Mucosa of descending colon (tissue), 3 donors: ENCODE measurements at regions not wholly inside any gene's neighbourhood (a gene's known extent, or its start where the extent isn't known, plus 50 kb on each side); places are given as distances from the start of the nearest gene placed in this dataset.

ENCODE experiments used
- ATAC-seq: fragments of 200-7000 bp; cut with Tn5 transposase; one replicate; pipeline ENCODE4 v1.9.1; 2020; ENCODE audit warnings: mild to moderate bottlenecking, moderate library complexity
- DNase-seq, 3 donors: peaks; one replicate each; pipeline ENCODE4 v3.0.0-alpha.2; 2020
- H3K36me3 ChIP-seq: fragments of 200-600 bp; one replicate; pipeline ENCODE4 v1.8.0; 2021; ENCODE audit warnings: low read depth, mild to moderate bottlenecking
- H3K4me1 ChIP-seq: fragments of 200-600 bp; one replicate; pipeline ENCODE4 v1.8.0; 2021; ENCODE audit warnings: low read depth, mild to moderate bottlenecking
- H3K4me3 ChIP-seq: fragments of 200-600 bp; one replicate; pipeline ENCODE4 v1.8.0; 2021; ENCODE audit warnings: mild to moderate bottlenecking
- H3K9me3 ChIP-seq: fragments of 200-600 bp; one replicate; pipeline ENCODE4 v1.8.0; 2021; ENCODE audit warnings: mild to moderate bottlenecking
- intact Hi-C, 2 donors: fragments of 100-400 bp; cut with DNase I in 1 of 2; cut with micrococcal nuclease in 1 of 2; formaldehyde crosslinking; loops; one replicate each; pipeline versions ENCODE4 v1.11.0 to v1.11.1; 2022; cut with DNase I, micrococcal nuclease
- TF ChIP-seq, protein P1 (sequence below): fragments of 200-600 bp; IDR thresholded peaks from one replicate; pipeline ENCODE4 v1.8.0; 2022; ENCODE audit warnings: antibody characterized with exemption, mild to moderate bottlenecking
- donor health status: DM: no; HTN: no; CAD: no; lungs with moderate emphysema.
- donor health status: DM: no; HTN: no; CAD: no.
- donor health status: DM: no; HTN: yes; CAD: no.

DNA sequence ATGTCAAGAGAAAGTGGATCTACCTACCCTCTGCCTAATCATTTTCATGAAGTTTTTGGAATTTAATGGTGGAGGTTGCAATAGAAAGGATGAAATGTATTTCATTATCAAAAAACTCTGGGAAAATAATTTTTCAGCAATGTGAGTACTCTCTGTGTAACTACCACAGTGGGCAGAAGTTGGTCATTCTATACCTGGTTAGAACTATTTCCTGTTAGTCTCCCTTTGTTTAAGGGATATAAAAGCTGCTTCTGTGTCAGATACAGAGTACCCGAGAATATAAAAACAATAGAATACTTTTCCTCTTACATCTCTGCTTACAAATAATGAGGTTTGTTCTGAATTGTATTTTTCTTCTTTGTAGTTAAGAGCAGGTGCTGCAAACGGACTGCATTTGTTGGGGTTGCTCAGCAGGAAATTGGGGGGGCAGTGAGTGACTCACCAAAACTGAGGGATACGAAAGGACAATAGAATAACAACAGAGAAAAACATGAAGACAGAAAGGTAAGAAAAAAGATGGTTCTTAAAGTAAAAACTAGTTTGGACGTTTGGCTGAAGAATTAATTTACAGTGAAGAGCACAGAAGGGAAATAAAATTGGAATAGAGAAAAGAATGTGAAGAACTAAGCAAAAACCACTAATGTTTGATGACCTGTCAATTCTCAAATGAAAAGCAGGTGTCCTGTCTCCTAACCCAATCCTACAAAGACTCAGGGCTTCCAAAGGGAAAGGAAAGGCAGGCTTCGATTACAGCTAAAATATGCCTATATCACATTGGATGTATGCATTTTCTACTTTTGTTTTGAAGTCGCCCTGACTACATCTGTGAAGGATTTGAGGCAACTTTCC, 703.1 kb downstream of the RFPL4B start:
- H3K9me3 ChIP-seq, result no peaks in the 10 kb centered on the region
- TF ChIP-seq, protein P1, sequence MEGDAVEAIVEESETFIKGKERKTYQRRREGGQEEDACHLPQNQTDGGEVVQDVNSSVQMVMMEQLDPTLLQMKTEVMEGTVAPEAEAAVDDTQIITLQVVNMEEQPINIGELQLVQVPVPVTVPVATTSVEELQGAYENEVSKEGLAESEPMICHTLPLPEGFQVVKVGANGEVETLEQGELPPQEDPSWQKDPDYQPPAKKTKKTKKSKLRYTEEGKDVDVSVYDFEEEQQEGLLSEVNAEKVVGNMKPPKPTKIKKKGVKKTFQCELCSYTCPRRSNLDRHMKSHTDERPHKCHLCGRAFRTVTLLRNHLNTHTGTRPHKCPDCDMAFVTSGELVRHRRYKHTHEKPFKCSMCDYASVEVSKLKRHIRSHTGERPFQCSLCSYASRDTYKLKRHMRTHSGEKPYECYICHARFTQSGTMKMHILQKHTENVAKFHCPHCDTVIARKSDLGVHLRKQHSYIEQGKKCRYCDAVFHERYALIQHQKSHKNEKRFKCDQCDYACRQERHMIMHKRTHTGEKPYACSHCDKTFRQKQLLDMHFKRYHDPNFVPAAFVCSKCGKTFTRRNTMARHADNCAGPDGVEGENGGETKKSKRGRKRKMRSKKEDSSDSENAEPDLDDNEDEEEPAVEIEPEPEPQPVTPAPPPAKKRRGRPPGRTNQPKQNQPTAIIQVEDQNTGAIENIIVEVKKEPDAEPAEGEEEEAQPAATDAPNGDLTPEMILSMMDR, result no peak
- no peak for DNase-seq
- no peaks in the 10 kb centered on the region for H3K36me3 ChIP-seq
- H3K4me1 ChIP-seq, result no peaks in the 10 kb centered on the region
- no peak overlapping the region for H3K4me3 ChIP-seq
- intact Hi-C loops, result no loop called here
- no peak for ATAC-seq

DNA sequence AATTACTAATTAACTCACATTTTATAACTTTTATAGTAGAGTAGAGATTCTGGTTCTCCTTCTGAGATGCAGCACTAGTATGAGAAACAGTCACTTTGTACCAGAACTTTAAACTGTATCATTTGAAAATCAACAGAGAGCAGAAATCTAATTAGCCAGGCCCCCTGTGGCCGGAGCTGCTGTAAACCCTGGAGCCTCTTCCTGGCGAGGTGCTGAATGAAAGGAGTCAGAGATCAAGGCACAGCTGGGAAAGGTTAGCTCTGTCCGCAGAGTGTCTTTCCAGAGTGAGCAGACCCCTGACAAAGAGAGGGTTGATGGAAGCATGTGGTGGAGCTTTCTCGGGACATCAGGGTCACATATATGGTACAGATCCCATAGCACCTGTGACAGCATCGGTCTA, 703.8 kb downstream of the RFPL4B start:
- TF ChIP-seq, protein P1, result no peak
- Histone ChIP-seq H3K9me3 (no peaks in the 10 kb centered on the region), H3K36me3 (no peaks in the 10 kb centered on the region), H3K4me1 (no peaks in the 10 kb centered on the region), H3K4me3 (no peak overlapping the region)
- ATAC-seq, result no peak
- intact Hi-C loops, result no loop called here
- no peak for DNase-seq

DNA sequence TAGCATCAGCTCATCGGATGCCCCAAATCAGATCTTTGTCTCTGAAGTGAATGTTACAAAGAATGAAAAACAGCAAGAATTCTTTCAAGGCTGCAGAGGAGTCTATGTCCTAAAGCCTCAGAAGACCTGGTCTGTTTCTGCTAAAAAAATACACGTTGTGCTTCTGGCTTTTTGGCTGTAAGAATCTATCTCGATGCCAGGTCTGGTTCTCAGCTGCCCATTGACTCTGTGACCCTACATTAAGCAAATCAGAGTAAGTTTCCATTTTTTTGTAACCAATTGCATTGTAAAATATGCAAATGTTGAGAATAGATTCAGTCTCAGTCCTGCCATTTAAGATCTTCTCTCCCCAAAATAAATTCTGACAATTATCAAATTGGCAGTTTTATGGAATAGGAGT, 705.4 kb downstream of the RFPL4B start:
- intact Hi-C loops, result no loop called here
- Histone ChIP-seq H3K4me3 (no peak overlapping the region), H3K9me3 (no peaks in the 10 kb centered on the region), H3K4me1 (no peaks in the 10 kb centered on the region), H3K36me3 (no peaks in the 10 kb centered on the region)
- no peak for DNase-seq
- TF ChIP-seq, protein P1, result no peak
- no peak for ATAC-seq

DNA sequence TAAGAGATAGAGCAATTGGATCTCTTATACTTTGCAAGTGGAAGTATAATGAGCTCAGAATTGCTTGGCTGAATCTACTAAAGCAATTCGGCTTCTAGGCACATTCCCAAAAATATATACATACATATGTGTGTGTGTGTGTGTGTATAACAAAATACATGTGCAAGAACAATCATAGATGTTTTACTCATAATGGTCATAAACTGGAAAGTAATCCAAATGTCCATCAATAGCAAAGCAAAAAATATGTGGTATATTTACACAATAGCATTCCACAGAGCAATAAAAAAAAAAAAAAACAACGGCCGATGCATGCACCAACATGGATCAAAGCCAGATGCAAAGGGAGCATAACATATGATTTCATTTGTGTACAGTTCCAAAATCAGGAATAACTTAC, 707.9 kb downstream of the RFPL4B start:
- no peaks in the 10 kb centered on the region for H3K36me3 ChIP-seq
- intact Hi-C loops, result no loop called here
- no peak overlapping the region for H3K4me3 ChIP-seq
- no peaks in the 10 kb centered on the region for H3K4me1 ChIP-seq
- TF ChIP-seq, protein P1, result no peak
- DNase-seq (no peak), ATAC-seq (no peak)
- H3K9me3 ChIP-seq, result no peaks in the 10 kb centered on the region

DNA sequence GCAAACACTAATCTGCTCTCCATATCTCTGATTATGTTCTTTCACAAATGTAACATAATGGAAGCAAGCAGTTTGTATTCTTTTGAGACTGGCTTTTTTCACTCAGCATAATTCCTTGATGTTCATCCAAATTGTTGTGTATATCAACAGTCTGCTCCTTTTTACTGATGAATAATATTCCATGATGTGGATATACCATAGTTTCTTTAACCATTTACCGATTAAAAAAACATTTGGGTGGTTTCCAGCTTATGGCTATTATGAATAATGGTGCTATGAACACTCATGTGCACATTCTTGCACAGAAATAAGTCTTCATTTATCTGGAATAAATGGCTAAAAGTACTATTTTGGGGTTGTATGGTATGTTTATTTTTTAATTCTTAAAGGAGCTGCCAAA, 708.9 kb downstream of the RFPL4B start:
- H3K36me3 ChIP-seq, result no peaks in the 10 kb centered on the region
- intact Hi-C loops, result no loop called here
- H3K4me1 ChIP-seq, result no peaks in the 10 kb centered on the region
- H3K4me3 ChIP-seq, result no peak overlapping the region
- no peak for ATAC-seq
- TF ChIP-seq, protein P1, result no peak
- H3K9me3 ChIP-seq, result no peaks in the 10 kb centered on the region
- no peak for DNase-seq
